Mucosa of rectum (tissue), 2 donors: ENCODE measurements at regions not wholly inside any gene's neighbourhood (a gene's known extent, or its start where the extent isn't known, plus 50 kb on each side); places are given as distances from the start of the nearest gene placed in this dataset.

Experiments used
- H3K27ac ChIP-seq, 2 donors: one replicate each; pipeline ENCODE4 v1.7.0; 2013; ENCODE audit warnings: inconsistent platforms in 2 of 2, low read depth in 2 of 2, low read length in 2 of 2
- H3K27me3 ChIP-seq, 2 donors: one replicate each; pipeline ENCODE4 v1.7.0; 2013; ENCODE audit warnings: low read length in 2 of 2; ENCODE audit not compliant: control insufficient read depth in 2 of 2, insufficient read depth in 2 of 2
- H3K36me3 ChIP-seq, 2 donors: one replicate each; pipeline ENCODE4 v1.7.0; 2013; ENCODE audit warnings: low read length in 2 of 2; ENCODE audit not compliant: control insufficient read depth in 2 of 2, insufficient read depth in 2 of 2
- H3K4me1 ChIP-seq, 2 donors: one replicate each; pipeline ENCODE4 v1.7.0; 2013; ENCODE audit warnings: low read length in 2 of 2, mild to moderate bottlenecking in 1 of 2; ENCODE audit not compliant: control insufficient read depth in 2 of 2, insufficient read depth in 2 of 2
- H3K4me3 ChIP-seq, 2 donors: one replicate each; pipeline ENCODE4 v1.7.0; 2013; ENCODE audit warnings: low read length in 2 of 2
- H3K9ac ChIP-seq, 2 donors: one replicate each; pipeline ENCODE4 v1.7.0; 2013; ENCODE audit warnings: low read length in 2 of 2, low read depth in 1 of 2, mild to moderate bottlenecking in 1 of 2
- H3K9me3 ChIP-seq, 2 donors: one replicate each; pipeline ENCODE4 v1.7.0; 2013; ENCODE audit warnings: low read length in 2 of 2; ENCODE audit not compliant: control insufficient read depth in 2 of 2
- donor health status: healthy.
- donor health status: Normal muscosa, but diverticular disease.

- Histone ChIP-seq H3K4me1 (no peaks in the 10 kb centered on the region), H3K9me3 (no peaks in the 10 kb centered on the region), H3K9ac (no peak overlapping the region), H3K4me3 (no peak overlapping the region), H3K36me3 (no peaks in the 10 kb centered on the region), H3K27me3 (peaks cover 2 to 17% of the 10 kb centered on the region in 2 donors), H3K27ac (no peak overlapping the region)
Measured at GRCh38 chr22:44594951-44595350, 96.9 kb upstream of the RTL6 start.

- H3K27me3 ChIP-seq, result peaks cover 0 to 19% of the 10 kb centered on the region in 2 donors
- no peak overlapping the region for H3K4me3 ChIP-seq
- no peak overlapping the region for H3K9ac ChIP-seq
- no peaks in the 10 kb centered on the region for H3K36me3 ChIP-seq
- no peaks in the 10 kb centered on the region for H3K4me1 ChIP-seq
- H3K27ac ChIP-seq, result no peak overlapping the region
- no peaks in the 10 kb centered on the region for H3K9me3 ChIP-seq
Measured at GRCh38 chr22:44592824-44593148, 94.8 kb upstream of the RTL6 start.

DNA sequence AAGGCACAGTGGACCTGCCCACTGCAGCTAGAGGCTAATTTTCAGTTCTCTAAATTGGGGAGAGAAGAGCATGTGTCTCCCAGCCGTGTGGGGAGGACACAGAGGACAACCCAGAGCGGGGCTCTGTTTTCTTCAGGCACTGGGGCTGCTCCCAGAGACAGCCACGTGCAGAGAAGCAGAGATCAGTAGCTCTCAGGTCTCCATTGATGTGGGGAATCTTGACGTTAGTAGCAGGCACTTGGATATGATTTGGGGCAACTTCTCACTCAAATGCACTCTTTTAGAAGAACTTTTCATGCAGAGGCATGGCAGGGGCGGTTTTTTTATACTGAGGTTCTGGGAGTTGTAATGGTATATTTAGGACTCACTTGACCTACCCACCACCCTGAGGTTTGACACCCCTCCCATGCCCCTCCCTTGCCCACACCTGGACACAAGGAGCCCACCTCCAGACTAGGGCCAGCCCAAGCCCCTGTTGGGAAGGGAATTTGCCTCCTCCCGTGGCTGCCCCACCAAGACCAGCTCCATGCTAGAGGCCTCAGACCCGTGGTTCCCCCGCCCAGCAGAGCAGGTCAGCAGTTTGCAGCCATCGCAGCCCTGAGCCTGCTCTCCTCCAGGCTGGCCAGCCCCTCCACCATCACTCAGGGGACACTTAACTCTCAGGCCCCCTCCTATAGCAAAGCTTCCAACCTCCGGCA, 94.2 kb upstream of the RTL6 start:
- peaks cover under 1 to 22% of the 10 kb centered on the region in 2 donors for H3K27me3 ChIP-seq
- no peaks in the 10 kb centered on the region for H3K4me1 ChIP-seq
- H3K9me3 ChIP-seq, result no peaks in the 10 kb centered on the region
- no peak overlapping the region for H3K27ac ChIP-seq
- no peak overlapping the region for H3K4me3 ChIP-seq
- no peak overlapping the region for H3K9ac ChIP-seq
- H3K36me3 ChIP-seq, result no peaks in the 10 kb centered on the region

- no peaks in the 10 kb centered on the region for H3K9me3 ChIP-seq
- no peaks in the 10 kb centered on the region for H3K36me3 ChIP-seq
- H3K4me1 ChIP-seq, result no peaks in the 10 kb centered on the region
- peaks cover 9 to 22% of the 10 kb centered on the region in 2 donors for H3K27me3 ChIP-seq
- H3K27ac ChIP-seq, result no peak overlapping the region
- no peak overlapping the region for H3K9ac ChIP-seq
- H3K4me3 ChIP-seq, result no peak overlapping the region
Measured at GRCh38 chr22:44591146-44591790, 93.2 kb upstream of the RTL6 start.

DNA sequence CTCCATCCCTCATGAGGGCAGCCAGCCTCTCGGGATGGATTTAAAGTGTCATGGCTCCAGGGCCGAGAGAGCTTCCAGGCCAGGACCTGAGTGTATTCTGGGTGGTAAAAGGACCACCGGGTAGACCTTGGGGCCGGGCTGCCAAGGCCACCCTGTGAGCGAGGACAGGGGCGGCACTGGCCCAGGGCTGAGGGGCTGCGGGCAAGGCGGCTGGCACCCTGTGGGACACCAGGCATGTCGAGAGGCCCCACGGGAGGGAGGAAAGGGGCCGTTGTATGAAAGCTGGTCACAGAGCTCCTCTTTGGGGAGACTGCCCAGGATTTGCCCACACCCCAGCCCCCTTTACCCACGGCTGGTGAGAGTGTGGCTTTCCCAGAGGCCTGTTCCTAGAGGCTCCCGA, 92.3 kb upstream of the RTL6 start:
- no peak overlapping the region for H3K4me3 ChIP-seq
- H3K9me3 ChIP-seq, result no peaks in the 10 kb centered on the region
- H3K9ac ChIP-seq, result no peak overlapping the region
- H3K27me3 ChIP-seq, result peaks cover 9 to 21% of the 10 kb centered on the region in 2 donors
- H3K27ac ChIP-seq, result no peak overlapping the region
- H3K36me3 ChIP-seq, result no peaks in the 10 kb centered on the region
- H3K4me1 ChIP-seq, result no peaks in the 10 kb centered on the region

DNA sequence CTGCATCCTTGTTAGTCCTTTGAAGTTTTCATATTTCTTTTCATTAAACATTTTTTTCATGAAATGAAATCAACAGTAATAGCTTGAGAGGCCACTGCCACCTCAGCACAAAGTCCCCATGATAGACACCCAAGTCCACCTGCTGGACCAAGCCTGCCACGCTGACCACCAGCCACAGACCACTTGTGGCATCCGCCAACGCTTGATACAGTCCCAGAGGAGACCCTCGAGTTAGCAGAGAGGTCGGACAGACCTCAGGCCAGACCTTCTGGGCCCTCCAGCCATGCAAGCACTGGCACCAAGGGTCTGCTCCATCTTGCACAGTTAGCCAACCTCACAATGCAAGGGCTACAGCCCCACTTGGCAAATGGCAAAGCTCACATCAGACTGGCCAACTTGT, 91.8 kb upstream of the RTL6 start:
- Histone ChIP-seq H3K27ac (no peak overlapping the region), H3K9me3 (no peaks in the 10 kb centered on the region), H3K4me3 (no peak overlapping the region), H3K36me3 (no peaks in the 10 kb centered on the region), H3K27me3 (peaks cover 9 to 17% of the 10 kb centered on the region in 2 donors), H3K4me1 (no peaks in the 10 kb centered on the region), H3K9ac (no peak overlapping the region)

- no peaks in the 10 kb centered on the region for H3K4me1 ChIP-seq
- peaks cover 9 to 15% of the 10 kb centered on the region in 2 donors for H3K27me3 ChIP-seq
- H3K9me3 ChIP-seq, result no peaks in the 10 kb centered on the region
- H3K36me3 ChIP-seq, result no peaks in the 10 kb centered on the region
- H3K4me3 ChIP-seq, result no peak overlapping the region
- no peak overlapping the region for H3K27ac ChIP-seq
- H3K9ac ChIP-seq, result no peak overlapping the region
Measured at GRCh38 chr22:44588348-44588747, 90.3 kb upstream of the RTL6 start.

DNA sequence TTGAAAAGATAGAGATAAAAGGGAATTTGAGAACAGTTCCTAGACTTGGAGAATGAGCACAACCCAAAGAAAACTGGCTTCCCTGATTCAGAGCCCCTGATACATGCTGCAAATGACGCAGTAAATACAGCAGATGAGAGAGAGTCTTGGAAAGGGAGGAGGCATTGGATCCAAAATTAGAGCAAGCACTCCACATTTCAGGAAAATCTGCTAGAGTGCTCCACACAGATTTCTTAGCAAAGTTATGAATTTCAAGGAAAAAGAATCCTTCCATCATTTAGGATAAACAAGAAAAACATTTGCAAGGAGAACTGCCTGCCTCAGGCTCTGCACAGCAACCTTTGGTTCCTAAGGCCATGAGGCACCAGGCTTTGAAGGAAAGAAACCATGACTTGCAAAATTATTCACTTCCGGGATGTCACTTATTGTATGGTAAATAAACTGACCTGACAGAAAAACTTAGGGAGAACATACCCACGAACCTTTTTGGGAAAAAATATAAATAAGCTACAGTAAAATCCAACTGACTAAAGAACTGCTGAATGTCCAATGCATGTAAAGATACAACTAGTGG, 89.8 kb upstream of the RTL6 start:
- no peaks in the 10 kb centered on the region for H3K9me3 ChIP-seq
- H3K27me3 ChIP-seq, result peaks cover 9 to 15% of the 10 kb centered on the region in 2 donors
- H3K4me1 ChIP-seq, result no peaks in the 10 kb centered on the region
- H3K27ac ChIP-seq, result no peak overlapping the region
- H3K36me3 ChIP-seq, result no peaks in the 10 kb centered on the region
- H3K4me3 ChIP-seq, result no peak overlapping the region
- H3K9ac ChIP-seq, result no peak overlapping the region

DNA sequence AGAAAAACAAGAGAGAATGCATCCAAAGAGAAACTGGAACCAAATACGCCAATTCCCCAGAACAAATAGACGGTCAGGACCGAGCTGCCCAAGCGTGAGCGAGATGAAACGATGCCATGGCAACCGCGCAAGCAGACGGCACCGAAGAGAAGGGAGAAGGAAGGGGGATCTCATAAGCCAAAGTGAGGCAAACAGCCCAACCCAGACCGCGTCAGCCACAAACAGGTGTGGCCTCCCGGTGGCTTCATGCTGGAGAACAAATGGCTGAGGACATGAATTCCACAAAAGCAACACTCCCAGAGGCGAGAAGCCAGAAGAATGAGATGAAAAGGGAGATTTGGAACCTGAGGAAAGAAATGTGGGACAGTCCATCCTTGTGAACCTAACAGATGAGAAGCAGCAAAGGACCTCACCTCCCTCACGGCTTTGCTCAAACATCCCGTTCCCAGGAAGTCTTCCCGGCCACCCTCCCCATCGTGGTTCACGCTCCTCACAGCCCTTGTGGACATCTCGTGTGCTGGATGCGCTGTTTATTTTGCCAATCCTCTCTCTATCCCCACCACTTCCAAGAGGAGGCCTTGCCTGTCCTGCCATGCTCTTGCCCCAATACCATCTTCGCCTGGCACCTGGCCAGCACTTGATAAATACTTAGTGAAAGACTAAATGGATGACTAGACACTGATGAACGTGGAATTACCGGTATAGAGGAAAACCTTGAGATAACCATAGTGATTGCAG, 89.1 kb upstream of the RTL6 start:
- Histone ChIP-seq H3K9me3 (no peaks in the 10 kb centered on the region), H3K4me3 (no peak overlapping the region), H3K27me3 (peaks cover 9 to 15% of the 10 kb centered on the region in 2 donors), H3K9ac (no peak overlapping the region), H3K36me3 (no peaks in the 10 kb centered on the region), H3K27ac (no peak overlapping the region), H3K4me1 (no peaks in the 10 kb centered on the region)

GRCh38 chr22:44586351-44586990, 88.4 kb upstream of the RTL6 start:
- Histone ChIP-seq H3K9ac (no peak overlapping the region), H3K36me3 (no peaks in the 10 kb centered on the region), H3K4me3 (no peak overlapping the region), H3K4me1 (no peaks in the 10 kb centered on the region), H3K27me3 (peaks cover 9 to 15% of the 10 kb centered on the region in 2 donors), H3K27ac (no peak overlapping the region), H3K9me3 (no peaks in the 10 kb centered on the region)
